ENCODE measurements at regions not wholly inside any gene's neighbourhood (a gene's known extent, or its start where the extent isn't known, plus 50 kb on each side); places are given as distances from the start of the nearest gene placed in this dataset.

GRCh38 chr5:22947921-22948320, 94.8 kb upstream of the CDH12 start:
- DNase-seq, result no peak
- Histone ChIP-seq H3K36me3 (ENCODE audit: low read depth, missing control alignments) (no peaks in the 10 kb centered on the region), H3K4me1 (no peaks in the 10 kb centered on the region), H3K27ac (no peak overlapping the region), H3K4me3 (no peak overlapping the region), H3K9me3 (no peaks in the 10 kb centered on the region), H3K27me3 (no peaks in the 10 kb centered on the region)
- TF ChIP-seq CTCF (IDR thresholded peaks at IDR 0.05) (no peak), POLR2A (IDR thresholded peaks at IDR 0.05) (no peak)
- intact Hi-C loops (cut with DNase I; ENCODE audit: low total_unique reads), result no loop called here
- 64 to 76% methylated on average over 1 of the region's 1 CpG for WGBS, 2 donors

DNA sequence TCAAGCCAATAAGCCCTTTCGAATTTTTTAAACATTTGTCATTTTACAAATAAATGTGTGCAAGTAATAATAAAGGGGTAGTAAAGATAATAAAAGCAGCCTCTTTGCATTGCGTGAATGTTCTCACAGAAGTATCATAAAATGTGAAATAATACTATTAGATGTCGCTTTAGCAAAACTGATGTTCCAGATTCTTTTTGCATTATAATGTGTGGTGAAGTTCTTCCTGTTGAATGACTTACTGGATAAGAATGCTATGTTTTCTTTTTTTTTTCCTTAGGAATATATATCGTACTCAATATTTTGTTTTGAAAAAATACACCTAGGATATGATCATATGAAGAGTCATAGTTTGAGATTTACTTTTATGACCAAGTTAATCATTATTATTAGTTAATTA, 85.2 kb upstream of the CDH12 start:
- intact Hi-C loops (cut with DNase I; ENCODE audit: low total_unique reads), result no loop called here
- WGBS, 2 donors, result 90 to 91% methylated on average over 4 of the region's 4 CpGs
- H3K9me3 ChIP-seq, result no peaks in the 10 kb centered on the region
- H3K4me3 ChIP-seq, result no peak overlapping the region
- no peaks in the 10 kb centered on the region for H3K4me1 ChIP-seq
- no peak for DNase-seq
- no peaks in the 10 kb centered on the region for H3K27me3 ChIP-seq
- no peak for TF ChIP-seq CTCF (IDR thresholded peaks at IDR 0.05)
- no peak for TF ChIP-seq POLR2A (IDR thresholded peaks at IDR 0.05)
- no peaks in the 10 kb centered on the region for H3K36me3 ChIP-seq (ENCODE audit: low read depth, missing control alignments)
- no peak overlapping the region for H3K27ac ChIP-seq

GRCh38 chr5:22928821-22929482, 75.8 kb upstream of the CDH12 start:
- Histone ChIP-seq H3K4me3 (no peak overlapping the region), H3K9me3 (no peaks in the 10 kb centered on the region), H3K27me3 (no peaks in the 10 kb centered on the region), H3K4me1 (peaks cover 4% of the 10 kb centered on the region), H3K27ac (peak overlapping the region; percentile 29 to 71), H3K36me3 (ENCODE audit: low read depth, missing control alignments) (no peaks in the 10 kb centered on the region)
- 42 to 56% methylated on average over 1 of the region's 1 CpG for WGBS, 2 donors
- intact Hi-C loops (cut with DNase I; ENCODE audit: low total_unique reads), result no loop called here
- DNase-seq, result peak; percentile 42
- no peak for TF ChIP-seq POLR2A (IDR thresholded peaks at IDR 0.05)
- no peak for TF ChIP-seq CTCF (IDR thresholded peaks at IDR 0.05)

DNA sequence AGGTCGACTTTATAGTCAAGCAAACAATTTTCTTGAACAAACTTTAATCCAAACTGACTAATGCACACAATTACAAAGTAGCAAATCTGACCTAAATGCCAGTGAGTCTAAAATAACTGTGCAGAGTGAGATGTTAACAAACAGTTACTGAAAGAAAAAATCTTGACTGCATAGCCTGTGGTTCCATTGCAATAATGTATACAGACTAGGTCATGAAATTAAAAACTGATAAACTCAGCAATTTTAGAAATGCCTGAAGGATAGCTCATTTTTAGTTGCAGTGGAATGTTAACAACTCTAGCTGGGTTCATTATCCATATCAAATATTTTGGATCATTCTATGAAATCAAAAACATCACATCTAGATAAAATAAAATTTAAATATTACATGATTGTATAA, 73.4 kb upstream of the CDH12 start:
- no peak for DNase-seq
- peaks cover 4% of the 10 kb centered on the region for H3K4me1 ChIP-seq
- 48 to 61% methylated on average over 1 of the region's 1 CpG for WGBS, 2 donors
- intact Hi-C loops (cut with DNase I; ENCODE audit: low total_unique reads), result no loop called here
- H3K4me3 ChIP-seq, result no peak overlapping the region
- TF ChIP-seq POLR2A (IDR thresholded peaks at IDR 0.05) (no peak), CTCF (IDR thresholded peaks at IDR 0.05) (no peak)
- H3K27me3 ChIP-seq, result no peaks in the 10 kb centered on the region
- peak overlapping the region; percentile 39 to 71 for H3K27ac ChIP-seq
- H3K9me3 ChIP-seq, result no peaks in the 10 kb centered on the region
- H3K36me3 ChIP-seq (ENCODE audit: low read depth, missing control alignments), result no peaks in the 10 kb centered on the region

- no peak for TF ChIP-seq POLR2A (IDR thresholded peaks at IDR 0.05)
- TF ChIP-seq CTCF (IDR thresholded peaks at IDR 0.05), result no peak
- DNase-seq, result no peak
- Histone ChIP-seq H3K9me3 (no peaks in the 10 kb centered on the region), H3K4me1 (no peaks in the 10 kb centered on the region), H3K27me3 (no peaks in the 10 kb centered on the region), H3K36me3 (ENCODE audit: low read depth, missing control alignments) (no peaks in the 10 kb centered on the region), H3K4me3 (no peak overlapping the region), H3K27ac (no peak overlapping the region)
- 83 to 84% methylated on average over 4 of the region's 4 CpGs for WGBS, 2 donors
- intact Hi-C loops (cut with DNase I; ENCODE audit: low total_unique reads), result no loop called here
Observed at GRCh38 chr5:22918511-22918910, 65.4 kb upstream of the CDH12 start.

Data from testis (tissue), 2 donors.